Prostate gland (tissue), 2 donors: ENCODE measurements at regions not wholly inside any gene's neighbourhood (a gene's known extent, or its start where the extent isn't known, plus 50 kb on each side); places are given as distances from the start of the nearest gene placed in this dataset.

Experiments
- DNase-seq: peaks from one replicate; pipeline ENCODE4 v3.0.0-alpha.2; 2019; ENCODE audit warnings: low spot score
- H3K27ac ChIP-seq, 2 donors: fragments of 200-600 bp; sonication (generic); 2 replicates each; pipeline ENCODE4 v1.5.1; 2017 to 2019
- H3K27me3 ChIP-seq: fragments of 200-600 bp; sonication (generic); replicated peaks from 2 replicates; pipeline ENCODE4 v1.5.1; 2019; ENCODE audit not compliant: insufficient read depth
- H3K36me3 ChIP-seq, 2 donors: fragments of 200-600 bp; sonication (generic); 1 replicate in 1 of 2; 2 replicates in 1 of 2; pipeline versions ENCODE4 v1.5.1 to v1.8.1; 2017 to 2019
- H3K4me1 ChIP-seq: fragments of 200-600 bp; sonication (generic); replicated peaks from 2 replicates; pipeline ENCODE4 v1.5.1; 2019
- H3K4me3 ChIP-seq, 2 donors: fragments of 200-600 bp; sonication (generic); 2 replicates each; pipeline ENCODE4 v1.5.1; 2017 to 2019
- H3K9me3 ChIP-seq: fragments of 200-600 bp; sonication (generic); 2 replicates; pipeline ENCODE4 v1.5.1; 2017
- CTCF ChIP-seq, 4 experiments: fragments of 200-600 bp in 2 of 4; fragments of 450-650 bp in 2 of 4; sonication (generic) in 2 of 4; IDR thresholded peaks; 1 replicate in 3 of 4; 2 replicates in 1 of 4; pipeline ENCODE4 v1.5.1; 2016 to 2019; ENCODE audit warnings: antibody characterized with exemption in 4 of 4, mild to moderate bottlenecking in 2 of 4, moderate library complexity in 2 of 4
- POLR2A ChIP-seq: fragments of 450-650 bp; IDR thresholded peaks from one replicate; pipeline ENCODE4 v1.6.1; 2016; ENCODE audit warnings: antibody characterized with exemption, mild to moderate bottlenecking
- POLR2AphosphoS5 ChIP-seq: sonication (generic); formaldehyde crosslinking; IDR thresholded peaks from one replicate; pipeline ENCODE4 v1.6.1; 2017; ENCODE audit warnings: antibody characterized with exemption
- WGBS: methylation state at CpG from one replicate; pipeline ENCODE4 v1.1.5; 2018; 5-methylcytosine and 5-hydroxymethylcytosine counted together
- intact Hi-C: fragments of 100-400 bp; cut with DNase I; formaldehyde crosslinking; loops from one replicate; pipeline ENCODE4 v1.14.2; 2022

- Histone ChIP-seq H3K27ac (no peak overlapping the region), H3K4me1 (no peaks in the 10 kb centered on the region), H3K4me3 (no peak overlapping the region), H3K27me3 (no peaks in the 10 kb centered on the region), H3K9me3 (no peaks in the 10 kb centered on the region), H3K36me3 (no peaks in the 10 kb centered on the region)
- intact Hi-C loops, result no loop called here
- TF ChIP-seq POLR2A (no peak), CTCF (IDR thresholded peaks at IDR 0.05) (no peak), POLR2AphosphoS5 (no peak)
- no peak for DNase-seq
- 78% methylated on average over 12 of the region's 12 CpGs for WGBS
Observed at GRCh38 chr20:48381353-48382120, 446.3 kb downstream of the PREX1 start.

DNA sequence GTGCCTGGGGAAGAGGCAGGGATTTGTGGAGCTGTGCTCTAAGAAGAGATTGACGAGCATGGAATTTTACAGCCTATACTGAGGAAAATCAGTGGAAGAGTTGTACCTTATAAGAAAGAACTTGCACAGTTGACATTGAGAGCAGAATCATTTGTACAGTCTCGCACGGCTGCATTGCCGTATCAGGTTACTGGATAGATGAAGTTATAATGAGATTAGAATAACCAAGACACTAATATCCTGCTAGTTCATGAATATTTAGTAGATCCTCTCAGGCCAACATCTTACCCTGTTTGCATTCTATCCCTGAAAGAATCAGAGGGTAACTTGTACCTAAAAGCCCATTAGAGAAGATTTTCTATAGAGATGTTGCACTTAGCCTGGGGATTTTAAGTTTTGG is 447.1 kb downstream of the PREX1 start:
- intact Hi-C loops, result no loop called here
- no peak for DNase-seq
- Histone ChIP-seq H3K9me3 (no peaks in the 10 kb centered on the region), H3K4me3 (no peak overlapping the region), H3K36me3 (no peaks in the 10 kb centered on the region), H3K27ac (no peak overlapping the region), H3K4me1 (no peaks in the 10 kb centered on the region), H3K27me3 (no peaks in the 10 kb centered on the region)
- WGBS, result 90% methylated on average over 4 of the region's 4 CpGs
- TF ChIP-seq CTCF (IDR thresholded peaks at IDR 0.05) (no peak), POLR2AphosphoS5 (no peak), POLR2A (no peak)

DNA sequence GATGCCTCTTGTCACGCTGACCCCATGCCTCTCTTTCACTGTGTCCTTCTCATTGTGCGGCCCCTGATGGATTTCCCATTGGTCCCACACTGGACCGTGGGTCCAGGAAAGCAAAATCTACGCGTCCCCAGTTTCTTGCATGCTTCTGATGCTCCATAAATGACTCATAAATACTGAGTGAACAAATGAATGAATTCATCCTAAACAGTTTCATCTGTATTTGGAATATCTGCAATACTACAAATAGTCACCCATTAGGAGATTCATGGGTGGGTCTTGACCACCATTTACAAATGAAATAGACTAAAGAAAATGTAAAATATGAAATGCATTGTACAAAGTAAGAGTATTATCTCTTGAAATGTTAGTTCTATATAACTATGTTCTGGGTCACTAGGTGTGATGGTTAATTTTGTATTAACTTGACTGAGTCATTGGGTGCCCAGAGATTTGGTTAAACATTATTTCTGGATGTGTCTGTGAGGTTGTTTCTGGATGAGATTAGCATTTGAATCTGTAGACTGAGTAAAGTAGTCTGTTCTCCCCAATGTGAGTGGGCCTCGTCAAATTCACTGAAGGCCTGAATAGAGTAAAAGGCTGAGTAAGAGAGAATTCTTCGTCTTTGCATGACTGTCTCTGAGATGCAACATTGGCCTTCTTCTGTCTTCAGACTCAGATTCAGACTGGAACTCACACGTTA is 448.7 kb downstream of the PREX1 start:
- Histone ChIP-seq H3K36me3 (no peaks in the 10 kb centered on the region), H3K4me1 (no peaks in the 10 kb centered on the region), H3K27ac (no peak overlapping the region), H3K9me3 (no peaks in the 10 kb centered on the region), H3K4me3 (no peak overlapping the region), H3K27me3 (no peaks in the 10 kb centered on the region)
- 95% methylated on average over 8 of the region's 8 CpGs for WGBS
- DNase-seq, result no peak
- intact Hi-C loops, result loop anchor here (10.0 kb wide), 1 partner anchor 704 kb away; no protein-coding TSS in a partner anchor
- no peak for TF ChIP-seq POLR2AphosphoS5
- TF ChIP-seq POLR2A, result no peak
- no peak for TF ChIP-seq CTCF (IDR thresholded peaks at IDR 0.05)

DNA sequence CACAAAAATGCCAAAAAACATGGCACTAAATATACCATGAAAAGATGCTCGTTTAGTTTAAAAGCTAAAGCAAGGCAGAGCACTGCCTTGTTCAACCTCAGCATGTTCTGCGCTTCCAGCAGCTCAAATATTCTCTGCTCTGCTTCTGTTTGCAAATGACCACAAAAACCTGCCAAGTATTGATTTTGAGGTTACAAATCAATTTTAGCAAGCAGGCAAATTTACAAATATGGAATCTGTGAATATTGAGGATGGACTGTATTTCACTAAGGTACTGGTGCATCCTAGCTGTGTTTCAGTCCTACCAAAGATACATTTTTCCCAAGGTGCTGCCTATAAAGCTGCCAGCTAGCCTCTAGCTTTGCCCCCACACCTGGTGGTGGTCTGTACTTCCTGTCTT is 449.9 kb downstream of the PREX1 start:
- Histone ChIP-seq H3K9me3 (no peaks in the 10 kb centered on the region), H3K4me1 (no peaks in the 10 kb centered on the region), H3K4me3 (no peak overlapping the region), H3K27me3 (no peaks in the 10 kb centered on the region), H3K27ac (no peak overlapping the region), H3K36me3 (no peaks in the 10 kb centered on the region)
- 85% methylated on average over 2 of the region's 2 CpGs for WGBS
- intact Hi-C loops, result loop anchor here (10.0 kb wide), 1 partner anchor 703 kb away; no protein-coding TSS in a partner anchor
- no peak for TF ChIP-seq CTCF (IDR thresholded peaks at IDR 0.05)
- TF ChIP-seq POLR2AphosphoS5, result no peak
- no peak for TF ChIP-seq POLR2A
- DNase-seq, result no peak
